ENCODE measurements at regions not wholly inside any gene's neighbourhood (a gene's known extent, or its start where the extent isn't known, plus 50 kb on each side); places are given as distances from the start of the nearest gene placed in this dataset.

GRCh38 chr21:35548904-35549615, 500.0 kb upstream of the RUNX1 start:
- TF ChIP-seq CTCF (IDR thresholded peaks at IDR 0.05; ENCODE audit: extremely low read depth, missing control alignments), result no peak
- no peak for DNase-seq (ENCODE audit: low spot score)

GRCh38 chr21:35547946-35548774, 499.1 kb upstream of the RUNX1 start:
- no peak for DNase-seq (ENCODE audit: low spot score)
- TF ChIP-seq CTCF (IDR thresholded peaks at IDR 0.05; ENCODE audit: extremely low read depth, missing control alignments), result no peak

- no peak for DNase-seq (ENCODE audit: low spot score)
These were observed 494.6 kb upstream of the RUNX1 start for GRCh38 chr21:35543746-35544145.

GRCh38 chr21:35540950-35541638, 492.0 kb upstream of the RUNX1 start:
- no peak for DNase-seq (ENCODE audit: low spot score)
- TF ChIP-seq CTCF (IDR thresholded peaks at IDR 0.05; ENCODE audit: extremely low read depth, missing control alignments), result no peak

More at GRCh38 chr21:35543746-35544145, 494.6 kb upstream of the RUNX1 start:
- no peak for TF ChIP-seq CTCF (IDR thresholded peaks at IDR 0.05; ENCODE audit: extremely low read depth, missing control alignments)

- no peak for TF ChIP-seq CTCF (IDR thresholded peaks at IDR 0.05; ENCODE audit: extremely low read depth, missing control alignments)
- DNase-seq (ENCODE audit: low spot score), result no peak
These were observed 489.3 kb upstream of the RUNX1 start for GRCh38 chr21:35538386-35538785.

GRCh38 chr21:35537604-35538003, 488.5 kb upstream of the RUNX1 start:
- DNase-seq (ENCODE audit: low spot score), result no peak
- TF ChIP-seq CTCF (IDR thresholded peaks at IDR 0.05; ENCODE audit: extremely low read depth, missing control alignments), result no peak

- TF ChIP-seq CTCF (IDR thresholded peaks at IDR 0.05; ENCODE audit: extremely low read depth, missing control alignments), result no peak
- no peak for DNase-seq (ENCODE audit: low spot score)
These were observed 484.8 kb upstream of the RUNX1 start for GRCh38 chr21:35533893-35534292.
